ENCODE measurements at regions not wholly inside any gene's neighbourhood (a gene's known extent, or its start where the extent isn't known, plus 50 kb on each side); places are given as distances from the start of the nearest gene placed in this dataset.

DNA sequence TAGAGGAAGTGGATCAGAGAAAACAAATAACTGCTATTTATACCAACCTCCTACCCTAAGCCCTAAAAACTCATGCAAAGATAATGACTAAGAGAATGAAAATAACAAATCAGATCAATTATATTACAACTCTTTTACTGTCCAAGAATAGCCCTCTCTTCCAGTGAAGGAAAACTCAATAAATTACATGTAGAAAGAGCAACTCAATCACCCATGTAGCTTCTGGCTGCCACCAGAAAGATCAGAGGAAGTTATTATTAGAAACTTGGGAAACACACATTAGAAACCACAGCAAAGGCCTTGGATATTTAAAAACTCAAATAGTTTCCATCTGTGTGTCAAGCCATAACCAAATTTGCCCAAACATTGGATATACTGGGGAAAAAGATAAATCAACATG, 134.0 kb upstream of the TARS1 start:
- no peak for DNase-seq

DNA sequence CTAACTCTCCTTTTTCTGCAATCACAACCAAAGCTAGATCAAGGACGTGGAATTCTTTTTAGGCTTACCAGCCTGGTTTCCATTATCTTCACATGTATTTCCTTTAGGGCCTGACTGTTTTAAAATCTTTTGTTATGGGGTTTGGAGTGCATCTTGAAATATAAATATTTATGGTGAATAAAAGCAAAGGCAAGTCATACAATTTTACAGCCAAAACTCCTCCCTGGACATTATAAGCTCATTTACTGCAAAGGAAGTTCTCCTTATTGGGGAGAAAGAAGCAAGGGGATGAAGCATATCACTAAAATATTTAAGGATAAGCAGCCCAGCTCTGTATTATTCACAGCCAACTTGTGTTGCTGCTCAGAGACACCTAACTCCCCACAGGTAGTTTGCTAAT, 132.2 kb upstream of the TARS1 start:
- DNase-seq, result no peak

- DNase-seq, result no peak
Measured at GRCh38 chr5:33309068-33309467, 131.7 kb upstream of the TARS1 start.

DNA sequence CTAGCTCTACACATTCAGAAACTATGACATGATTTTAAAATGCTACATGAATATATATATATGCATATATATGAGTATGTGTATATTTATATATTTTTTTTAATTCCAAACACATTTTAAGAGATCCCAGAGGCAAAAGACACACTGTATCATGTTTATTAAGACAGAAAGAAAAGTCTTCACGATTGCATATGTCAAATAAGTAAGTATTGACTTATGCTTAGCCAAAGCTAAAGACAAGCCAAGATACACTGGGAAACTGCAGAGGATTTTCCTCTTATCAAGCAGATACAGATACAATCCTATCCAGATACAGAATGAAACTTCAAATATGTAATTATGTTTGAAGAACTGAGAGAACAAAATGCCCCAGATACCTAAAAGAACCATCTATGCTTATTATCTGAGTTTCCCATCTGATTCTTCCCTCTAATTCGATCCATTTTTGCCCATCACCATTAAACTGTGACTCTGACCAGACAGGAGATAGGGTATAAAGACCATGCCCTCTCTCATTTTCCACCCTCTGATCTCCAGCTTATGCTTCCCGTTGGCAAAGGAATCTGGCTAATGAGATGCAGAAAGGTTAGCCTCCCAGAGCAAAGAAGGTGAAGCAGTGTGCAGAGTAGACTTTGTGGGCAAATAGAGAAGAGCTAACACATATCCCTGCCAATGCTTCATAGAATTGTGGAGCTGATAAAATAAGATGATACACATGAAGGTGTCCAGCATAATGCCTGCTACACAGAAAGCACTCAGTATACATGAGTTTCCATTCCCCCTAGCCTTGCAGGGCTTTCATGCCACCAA, 131.0 kb upstream of the TARS1 start:
- no peak for DNase-seq

DNA sequence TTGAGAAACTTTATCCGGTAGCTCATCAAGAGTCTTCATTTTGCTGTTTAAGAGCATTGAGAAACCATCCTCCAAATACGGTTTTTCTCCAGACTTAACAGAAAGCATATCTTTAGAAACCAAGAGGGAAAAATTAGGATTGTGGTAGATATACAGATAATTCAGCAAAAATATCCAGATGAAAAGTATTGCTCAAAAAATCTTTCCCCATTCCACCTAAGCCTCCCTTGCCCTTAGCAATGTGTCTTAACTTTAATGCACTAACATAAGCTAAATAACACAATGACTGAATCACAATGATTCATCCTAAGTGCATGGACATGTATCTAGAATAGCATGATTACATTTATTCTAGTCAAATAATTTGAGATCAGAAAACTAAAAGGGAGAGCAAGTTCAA, 130.3 kb upstream of the TARS1 start:
- DNase-seq, result no peak

- no peak for DNase-seq
Measured at GRCh38 chr5:33311893-33312292, 128.9 kb upstream of the TARS1 start.

DNA sequence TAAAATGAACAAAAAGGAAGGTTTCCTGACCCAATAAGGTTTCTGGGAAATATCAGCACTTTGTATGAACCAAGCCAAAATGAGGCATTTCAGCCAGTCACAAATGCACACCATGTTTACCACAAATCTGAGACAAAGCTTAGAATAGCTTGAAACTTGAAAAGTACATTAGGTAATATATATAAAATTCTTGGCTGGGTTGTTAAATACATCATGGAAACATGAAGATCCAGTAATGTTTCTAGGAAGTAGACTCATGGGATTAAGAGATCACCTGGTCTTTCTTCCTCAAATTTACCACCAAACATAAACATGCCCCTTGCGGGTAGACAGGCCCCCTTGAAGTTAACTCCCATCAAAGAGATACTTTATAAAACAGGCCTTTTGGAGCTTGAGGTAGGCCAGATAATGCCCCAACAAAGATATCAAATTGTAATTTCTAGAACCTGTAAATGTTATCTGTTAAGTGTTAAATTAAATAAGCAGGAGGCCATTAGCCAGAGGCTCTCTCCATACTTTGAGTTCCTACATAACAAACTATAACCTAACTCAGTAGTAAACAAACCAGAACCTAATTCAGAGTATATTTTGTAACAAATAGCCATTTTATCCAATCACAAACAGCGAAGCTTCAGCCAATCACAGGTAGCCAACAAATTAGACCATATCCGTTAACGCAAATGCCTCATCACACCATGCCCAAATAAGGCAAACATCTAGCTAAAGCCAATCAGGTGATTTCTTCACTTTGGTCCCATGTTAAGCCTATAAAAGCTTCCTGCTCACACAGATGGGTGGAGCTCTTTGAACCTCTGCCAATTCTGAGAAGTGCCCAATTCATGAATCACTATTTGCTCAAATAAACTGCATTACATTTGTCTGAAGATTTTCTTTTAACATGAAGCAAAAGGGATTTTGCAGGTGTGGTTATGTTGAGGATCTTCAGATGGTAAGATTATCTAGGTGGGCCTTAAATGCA, 127.9 kb upstream of the TARS1 start:
- DNase-seq, result no peak

DNA sequence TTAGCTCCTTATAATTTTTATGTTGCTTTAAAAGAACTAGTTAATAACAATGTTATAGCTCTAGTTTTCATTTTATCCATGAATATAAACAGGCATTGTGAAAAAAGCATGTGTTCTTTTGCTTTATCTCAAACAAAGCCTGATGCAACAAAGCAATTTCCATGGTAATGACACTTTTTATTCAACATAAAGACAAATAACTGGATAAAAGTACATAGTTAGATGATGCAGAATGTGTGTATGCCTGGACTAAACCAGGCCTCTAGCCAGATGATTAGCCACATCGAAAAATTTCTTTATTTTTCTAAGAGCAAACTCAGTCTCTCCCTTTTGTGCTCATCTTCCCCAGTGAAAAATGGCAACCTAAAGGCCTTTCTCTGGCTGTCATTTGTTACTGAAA, 125.6 kb upstream of the TARS1 start:
- DNase-seq, result no peak

DNA sequence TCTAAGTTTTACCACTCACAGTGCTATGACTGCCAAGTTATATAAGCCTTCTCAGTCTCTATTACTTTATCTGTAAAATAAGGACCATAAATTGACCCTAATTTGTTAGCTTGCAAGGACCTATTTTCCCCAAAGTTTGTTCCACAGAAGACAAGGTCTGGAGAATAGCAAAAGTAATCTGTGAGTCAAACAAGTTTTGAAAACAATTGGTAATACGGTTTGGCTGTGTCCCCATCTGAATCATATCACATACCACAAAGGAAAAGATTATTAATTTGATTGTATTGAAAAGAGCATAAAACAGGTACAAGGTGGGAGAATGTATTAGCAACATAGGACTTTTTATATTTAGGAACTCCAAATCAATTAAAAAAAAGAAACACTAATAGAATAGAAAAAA, 124.0 kb upstream of the TARS1 start:
- no peak for DNase-seq

DNA sequence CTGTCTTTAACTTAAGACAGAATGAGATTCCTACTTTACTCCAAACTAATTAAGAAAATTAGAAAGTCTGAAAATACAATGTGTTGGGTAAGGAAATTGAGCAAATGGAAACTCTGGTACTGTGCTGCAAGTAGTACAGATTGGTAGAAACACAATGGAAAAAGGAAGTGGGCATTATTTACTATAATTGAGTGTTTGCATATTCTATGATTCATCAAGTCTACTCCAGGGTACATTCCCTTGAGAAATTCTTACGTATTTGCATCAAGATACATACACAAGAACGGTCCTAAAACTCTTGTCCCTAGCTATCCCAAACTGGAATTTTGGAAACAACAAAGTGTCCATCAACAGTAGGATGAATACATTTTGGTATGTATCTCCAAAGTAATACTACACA, 123.5 kb upstream of the TARS1 start:
- no peak for DNase-seq

DNA sequence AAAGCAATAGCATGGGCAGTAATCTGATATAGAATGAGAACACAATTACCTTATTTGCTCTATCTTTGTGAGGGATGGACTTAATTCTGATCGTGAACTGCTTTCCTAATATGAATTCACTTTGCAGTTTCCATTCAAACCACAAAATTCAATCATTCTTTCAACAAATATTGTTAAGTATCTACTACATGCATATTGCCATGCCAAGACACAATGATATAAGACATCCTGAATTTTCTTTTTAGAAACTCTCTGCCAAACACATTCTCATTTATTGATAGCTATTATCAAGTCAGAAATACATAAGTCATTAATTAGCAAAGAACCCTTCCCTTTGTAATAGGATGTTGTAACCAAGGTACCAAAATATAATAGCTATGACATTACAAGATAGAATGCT, 121.6 kb upstream of the TARS1 start:
- DNase-seq, result no peak

DNA sequence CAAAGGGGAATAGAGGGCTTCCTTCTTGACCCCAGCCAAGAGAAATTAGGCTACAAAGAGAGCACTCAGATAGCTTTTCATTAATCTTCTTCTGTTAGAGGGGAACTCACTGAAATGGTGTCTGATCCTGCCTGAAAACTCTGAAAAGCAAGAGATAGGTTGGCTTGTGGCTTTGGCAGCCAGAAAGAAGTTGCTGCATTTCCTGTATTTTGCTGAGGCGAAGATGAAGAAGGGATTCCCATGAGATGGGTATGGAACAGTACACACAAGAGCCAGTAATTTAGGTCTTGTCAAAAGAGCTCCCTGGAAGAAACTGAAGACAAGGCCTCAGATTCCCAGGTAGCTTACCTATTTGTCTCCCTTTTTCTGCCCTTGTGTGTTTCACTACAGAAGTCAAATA, 120.9 kb upstream of the TARS1 start:
- no peak for DNase-seq

DNA sequence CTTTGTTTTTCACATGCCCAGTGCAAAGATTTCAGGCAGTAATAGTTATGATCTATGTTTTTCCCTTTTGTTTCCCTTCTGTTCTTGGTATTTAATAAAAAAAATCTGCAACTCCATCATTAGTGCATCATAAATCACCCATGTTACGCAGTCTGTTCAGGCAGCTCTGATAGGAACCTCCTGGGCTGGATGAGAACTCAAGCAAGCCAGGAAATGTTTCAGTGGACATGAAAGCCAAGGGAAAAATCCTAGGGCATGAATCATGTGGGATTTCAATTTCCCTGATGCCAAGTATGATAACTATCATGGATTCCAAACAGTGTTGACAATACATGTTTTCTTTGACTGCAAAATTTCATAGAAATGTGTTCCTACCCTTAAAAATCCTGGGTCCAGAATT, 119.7 kb upstream of the TARS1 start:
- no peak for DNase-seq

DNA sequence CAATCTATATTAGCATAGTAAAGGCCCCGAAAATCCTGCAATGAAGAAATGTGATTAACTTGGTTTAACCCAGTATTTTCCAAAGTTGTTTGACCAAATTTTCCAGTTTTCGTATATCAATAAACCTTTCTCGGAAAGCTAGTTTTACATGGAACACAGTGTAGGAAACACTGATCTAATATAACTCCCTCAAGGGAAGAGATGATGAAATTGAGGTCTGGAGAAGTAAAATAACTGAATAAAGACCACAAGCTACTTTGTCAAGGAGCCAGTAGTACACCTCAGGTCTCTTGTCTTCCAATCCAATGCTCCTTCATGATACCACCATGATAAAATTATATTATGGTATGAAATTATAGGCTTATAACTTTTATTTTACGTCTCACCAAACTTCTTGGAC, 118.1 kb upstream of the TARS1 start:
- DNase-seq, result no peak

DNA sequence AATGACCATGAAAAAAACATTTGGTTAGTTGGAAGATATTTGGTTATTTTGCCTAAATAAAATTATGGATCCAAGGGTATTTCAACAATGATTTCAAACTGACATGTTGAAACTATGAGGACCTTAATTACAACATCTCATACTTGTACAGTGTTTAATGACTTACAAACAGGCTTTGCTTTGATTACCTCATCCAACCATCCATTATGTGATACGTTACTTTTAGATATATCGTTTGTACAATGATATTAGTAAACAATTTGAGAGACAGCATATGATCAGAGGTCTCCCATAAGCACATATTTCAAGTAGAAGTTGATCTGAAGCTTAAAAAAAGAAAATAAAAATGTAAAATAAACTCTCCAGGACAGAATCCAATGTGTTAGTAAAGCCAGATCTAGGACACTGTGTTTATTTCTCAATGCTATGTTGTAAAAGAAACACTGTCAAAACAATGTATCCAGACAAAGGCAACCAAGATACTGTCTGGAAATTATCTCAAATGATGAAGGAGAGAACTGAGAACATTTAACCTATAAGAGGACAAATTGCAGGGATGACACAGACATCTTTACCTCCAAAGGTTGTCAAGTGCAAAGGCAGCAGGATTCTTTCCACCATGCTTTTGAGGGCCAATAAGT, 116.0 kb upstream of the TARS1 start:
- no peak for DNase-seq

GRCh38 chr5:33328818-33329217, 111.9 kb upstream of the TARS1 start:
- DNase-seq, result no peak

DNA sequence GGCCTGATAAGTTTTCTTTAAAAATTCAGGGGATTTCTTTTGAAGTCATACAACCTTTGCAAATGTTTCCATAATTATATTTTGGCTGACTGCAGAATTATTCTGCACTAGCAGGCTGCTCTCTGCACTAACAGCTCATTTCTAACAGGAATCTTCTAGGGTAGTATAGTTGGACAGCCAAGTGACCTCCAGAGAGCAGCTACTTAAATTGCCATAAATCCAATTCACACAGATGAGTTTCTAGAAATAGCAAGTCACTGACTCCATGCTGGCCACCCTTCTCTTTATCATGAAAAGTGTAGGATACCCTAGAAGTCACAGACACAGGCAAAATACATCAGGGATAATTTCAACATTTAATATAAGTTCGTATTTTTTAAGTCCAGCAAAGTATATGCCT, 110.9 kb upstream of the TARS1 start:
- no peak for DNase-seq

DNA sequence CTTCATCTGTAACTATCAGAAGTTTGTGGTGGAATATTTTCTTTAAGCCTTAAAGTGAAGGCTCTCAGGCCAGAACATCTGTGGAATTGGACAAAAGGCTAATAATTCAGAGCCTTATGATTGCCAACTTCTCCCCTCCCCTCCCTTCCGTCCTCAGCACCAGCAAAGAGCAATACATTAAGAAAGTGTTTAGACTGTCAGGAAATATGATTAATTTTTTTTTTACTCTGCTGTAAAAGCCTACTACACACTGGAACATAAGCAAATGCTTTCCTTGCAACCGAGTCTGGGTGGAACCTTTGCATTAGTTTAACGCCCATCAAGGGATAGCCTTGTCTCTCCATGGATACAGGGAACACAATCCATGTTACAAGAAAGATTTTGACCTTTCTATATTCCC, 110.3 kb upstream of the TARS1 start:
- no peak for DNase-seq

DNA sequence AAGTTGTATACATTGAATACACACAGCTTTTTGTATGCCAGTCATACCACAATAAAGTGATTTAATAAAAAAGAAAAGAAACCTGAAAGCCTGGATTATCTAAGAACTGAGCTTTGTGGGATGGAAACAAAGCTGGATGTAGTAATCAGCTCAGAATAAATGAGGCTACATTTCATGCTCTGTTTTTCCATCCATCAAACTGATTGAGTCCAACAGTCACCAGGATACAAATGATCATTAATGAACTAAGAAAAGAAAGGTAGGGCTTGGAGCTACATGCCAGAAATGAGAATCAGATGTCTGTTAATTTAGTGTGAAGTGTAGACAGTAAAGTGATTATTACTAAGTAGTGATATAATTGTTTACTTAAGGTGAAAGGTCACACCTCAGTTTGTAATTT, 109.8 kb upstream of the TARS1 start:
- no peak for DNase-seq

- no peak for DNase-seq
Measured at GRCh38 chr5:33332804-33333203, 108.0 kb upstream of the TARS1 start.

- DNase-seq, result no peak
Measured at GRCh38 chr5:33334829-33335228, 105.9 kb upstream of the TARS1 start.

DNA sequence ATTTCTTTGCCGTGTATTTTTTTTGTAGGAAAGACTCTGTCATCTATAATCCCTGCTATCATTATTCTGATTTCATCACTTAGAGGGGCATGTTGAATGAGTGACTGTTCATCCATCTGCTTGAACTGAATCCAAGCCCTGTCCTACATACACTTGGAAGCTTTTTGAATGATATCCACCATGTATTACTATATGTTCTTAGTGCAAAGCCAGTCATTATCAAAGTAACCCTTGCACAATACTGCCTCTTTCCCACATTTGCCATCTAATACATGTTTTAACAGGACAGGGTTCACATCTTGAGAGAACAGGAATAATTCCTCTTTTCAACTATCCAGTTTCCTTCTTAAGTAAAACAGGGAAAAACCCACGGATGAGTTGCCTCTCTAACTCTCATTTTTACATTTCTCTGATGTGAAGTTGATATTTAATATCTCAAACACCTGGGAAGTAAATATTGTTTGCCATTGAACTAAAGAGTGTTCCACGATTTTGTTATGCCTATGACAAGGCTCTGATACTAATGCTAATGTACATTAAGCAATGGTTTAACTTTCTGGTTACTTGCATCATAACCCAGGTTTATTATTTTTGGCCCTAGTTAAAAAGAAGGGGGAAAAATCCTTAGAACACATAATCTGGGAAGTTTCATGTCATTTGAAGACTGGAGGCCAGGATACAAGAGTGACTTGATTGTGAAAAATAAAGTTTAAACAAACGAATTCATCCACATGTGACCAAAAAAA, 103.7 kb upstream of the TARS1 start:
- DNase-seq, result no peak

GRCh38 chr5:33337637-33337992, 103.2 kb upstream of the TARS1 start:
- DNase-seq, result no peak
